T-helper 1 cell (primary cell): ENCODE measurements at regions not wholly inside any gene's neighbourhood (a gene's known extent, or its start where the extent isn't known, plus 50 kb on each side); places are given as distances from the start of the nearest gene placed in this dataset.

Experiments used
- DNase-seq, 5 donors: peaks; one replicate each; pipeline ENCODE4 v3.0.0-alpha.2; 2012 to 2020

GRCh38 chr5:118257066-118257465, 731.3 kb downstream of the DTWD2 start:
- no peak for DNase-seq

- no peak for DNase-seq
These were observed 734.9 kb downstream of the DTWD2 start for GRCh38 chr5:118253225-118254061.

- DNase-seq: no peak
These were observed 739.0 kb downstream of the DTWD2 start for GRCh38 chr5:118249386-118249785.

- DNase-seq: no peak
These were observed 740.9 kb downstream of the DTWD2 start for GRCh38 chr5:118247458-118247857.

- no peak for DNase-seq
These were observed 744.7 kb downstream of the DTWD2 start for GRCh38 chr5:118243613-118244012.

- DNase-seq: no peak
These were observed 745.3 kb downstream of the DTWD2 start for GRCh38 chr5:118243068-118243467.

- no peak for DNase-seq
These were observed 752.1 kb downstream of the DTWD2 start for GRCh38 chr5:118236108-118236849.

- no peak for DNase-seq
These were observed 754.7 kb downstream of the DTWD2 start for GRCh38 chr5:118233606-118234005.

- DNase-seq: no peak
These were observed 759.9 kb downstream of the DTWD2 start for GRCh38 chr5:118228489-118228888.

GRCh38 chr5:118224546-118224945, 763.8 kb downstream of the DTWD2 start:
- no peak for DNase-seq

GRCh38 chr5:118220556-118221195, 767.7 kb downstream of the DTWD2 start:
- DNase-seq: no peak

GRCh38 chr5:118211606-118212005, 776.7 kb downstream of the DTWD2 start:
- DNase-seq: no peak

- DNase-seq: peak in 1 of 5 donors; percentile 1
These were observed 780.3 kb downstream of the DTWD2 start for GRCh38 chr5:118208031-118208453.

- DNase-seq: no peak
These were observed 788.5 kb downstream of the DTWD2 start for GRCh38 chr5:118199801-118200200.

- DNase-seq: no peak
These were observed 792.1 kb downstream of the DTWD2 start for GRCh38 chr5:118196229-118196628.

GRCh38 chr5:118195211-118195610, 793.1 kb downstream of the DTWD2 start:
- no peak for DNase-seq

- no peak for DNase-seq
These were observed 795.0 kb downstream of the DTWD2 start for GRCh38 chr5:118193194-118193905.

- DNase-seq: no peak
These were observed 803.3 kb downstream of the DTWD2 start for GRCh38 chr5:118185018-118185417.

- no peak for DNase-seq
These were observed 812.2 kb downstream of the DTWD2 start for GRCh38 chr5:118176146-118176545.

- DNase-seq: no peak
These were observed 813.7 kb downstream of the DTWD2 start for GRCh38 chr5:118174671-118175070.

GRCh38 chr5:118173340-118173739, 815.0 kb downstream of the DTWD2 start:
- no peak for DNase-seq

GRCh38 chr5:118165619-118166018, 822.7 kb downstream of the DTWD2 start:
- DNase-seq: no peak

- DNase-seq: no peak
These were observed 832.2 kb downstream of the DTWD2 start for GRCh38 chr5:118156181-118156580.
